ENCODE measurements at regions not wholly inside any gene's neighbourhood (a gene's known extent, or its start where the extent isn't known, plus 50 kb on each side); places are given as distances from the start of the nearest gene placed in this dataset.

DNA sequence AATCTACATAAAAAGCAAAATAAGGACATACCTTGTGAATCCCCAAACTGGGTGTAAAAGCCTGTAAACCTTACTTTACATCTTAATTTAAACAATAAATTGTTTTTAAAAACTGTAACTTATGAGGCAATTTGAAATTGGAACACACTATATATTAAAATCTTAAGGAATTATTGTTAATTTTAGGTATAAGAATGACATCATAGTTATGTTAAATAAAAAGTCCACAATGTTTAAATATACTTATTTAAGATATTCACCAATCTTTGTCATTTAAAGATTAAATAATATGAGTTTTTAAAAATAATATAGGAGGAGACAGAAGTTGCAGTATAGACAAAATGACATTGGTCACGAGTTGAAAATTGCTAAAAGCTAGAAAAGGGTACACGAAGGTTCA is 621.9 kb upstream of the POU3F2 start:
- WGBS, 2 donors (ENCODE audit: low coverage in 1 of 2): 63% methylated on average over 2 of the region's 2 CpGs
- no peak for ATAC-seq
- TF ChIP-seq, protein P1, sequence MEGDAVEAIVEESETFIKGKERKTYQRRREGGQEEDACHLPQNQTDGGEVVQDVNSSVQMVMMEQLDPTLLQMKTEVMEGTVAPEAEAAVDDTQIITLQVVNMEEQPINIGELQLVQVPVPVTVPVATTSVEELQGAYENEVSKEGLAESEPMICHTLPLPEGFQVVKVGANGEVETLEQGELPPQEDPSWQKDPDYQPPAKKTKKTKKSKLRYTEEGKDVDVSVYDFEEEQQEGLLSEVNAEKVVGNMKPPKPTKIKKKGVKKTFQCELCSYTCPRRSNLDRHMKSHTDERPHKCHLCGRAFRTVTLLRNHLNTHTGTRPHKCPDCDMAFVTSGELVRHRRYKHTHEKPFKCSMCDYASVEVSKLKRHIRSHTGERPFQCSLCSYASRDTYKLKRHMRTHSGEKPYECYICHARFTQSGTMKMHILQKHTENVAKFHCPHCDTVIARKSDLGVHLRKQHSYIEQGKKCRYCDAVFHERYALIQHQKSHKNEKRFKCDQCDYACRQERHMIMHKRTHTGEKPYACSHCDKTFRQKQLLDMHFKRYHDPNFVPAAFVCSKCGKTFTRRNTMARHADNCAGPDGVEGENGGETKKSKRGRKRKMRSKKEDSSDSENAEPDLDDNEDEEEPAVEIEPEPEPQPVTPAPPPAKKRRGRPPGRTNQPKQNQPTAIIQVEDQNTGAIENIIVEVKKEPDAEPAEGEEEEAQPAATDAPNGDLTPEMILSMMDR (IDR thresholded peaks at IDR 0.05): no peak
- TF ChIP-seq POLR2AphosphoS5 (IDR thresholded peaks at IDR 0.05) (no peak), POLR2A (IDR thresholded peaks at IDR 0.05) (no peak), EP300 (IDR thresholded peaks at IDR 0.05) (no peak)
- no peak overlapping the region for H3K4me3 ChIP-seq
- H3K4me1 ChIP-seq: no peaks in the 10 kb centered on the region
- no peaks in the 10 kb centered on the region for H3K36me3 ChIP-seq
- no peaks in the 10 kb centered on the region for H3K9me3 ChIP-seq
- H3K27me3 ChIP-seq: no peaks in the 10 kb centered on the region
- H3K27ac ChIP-seq: no peak overlapping the region

DNA sequence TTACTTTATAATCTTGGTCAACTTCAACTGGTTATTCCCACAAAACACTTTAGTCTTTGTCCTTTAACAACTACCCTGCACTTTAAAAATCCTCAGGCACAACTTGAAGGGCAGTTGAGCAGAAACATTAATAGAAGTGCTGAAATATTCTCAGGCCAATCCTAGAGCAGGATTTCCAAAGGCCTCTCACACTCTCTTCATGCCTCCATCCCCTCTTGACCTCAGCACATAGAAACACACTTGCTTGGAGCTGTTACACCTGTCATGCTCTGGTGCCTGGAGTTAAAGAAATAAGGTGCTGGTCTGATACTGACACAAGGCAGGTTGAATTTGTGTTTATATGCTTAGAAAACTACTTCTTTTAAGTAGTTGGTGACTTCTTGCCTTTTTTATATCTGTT is 618.8 kb upstream of the POU3F2 start:
- no peaks in the 10 kb centered on the region for H3K27me3 ChIP-seq
- H3K27ac ChIP-seq: no peak overlapping the region
- TF ChIP-seq EP300 (IDR thresholded peaks at IDR 0.05) (no peak), POLR2A (IDR thresholded peaks at IDR 0.05) (no peak), POLR2AphosphoS5 (IDR thresholded peaks at IDR 0.05) (no peak)
- TF ChIP-seq, protein P1 (IDR thresholded peaks at IDR 0.05): no peak
- no peak overlapping the region for H3K4me3 ChIP-seq
- no peak for ATAC-seq
- H3K9me3 ChIP-seq: peaks cover 0 to 3% (median 0%) of the 10 kb centered on the region in 3 donors
- H3K36me3 ChIP-seq: no peaks in the 10 kb centered on the region
- H3K4me1 ChIP-seq: no peaks in the 10 kb centered on the region

DNA sequence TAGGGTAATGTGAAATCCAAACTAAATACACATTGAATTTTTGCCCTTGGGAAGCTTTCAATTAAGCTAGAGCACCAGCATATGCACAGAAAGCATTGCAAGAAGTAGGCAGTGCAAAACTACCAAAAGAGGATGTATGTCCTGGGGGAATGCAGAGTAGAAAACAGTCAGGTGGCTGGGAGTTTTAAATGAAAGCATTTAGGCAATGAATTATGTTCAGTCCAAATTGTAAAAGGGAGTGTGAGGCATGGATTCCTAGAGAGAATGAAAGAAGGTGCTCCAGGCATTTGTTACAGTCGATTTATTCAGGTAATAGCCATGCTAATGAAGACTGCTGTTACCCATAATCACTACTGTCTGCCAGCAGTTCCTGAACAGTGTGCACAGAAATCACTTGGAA is 604.1 kb upstream of the POU3F2 start:
- H3K9me3 ChIP-seq: peaks cover 0 to 14% (median 0%) of the 10 kb centered on the region in 3 donors
- no peak overlapping the region for H3K27ac ChIP-seq
- no peaks in the 10 kb centered on the region for H3K36me3 ChIP-seq
- H3K27me3 ChIP-seq: no peaks in the 10 kb centered on the region
- ATAC-seq: no peak
- 50 to 53% methylated on average over 1 of the region's 1 CpG for WGBS, 2 donors (ENCODE audit: low coverage in 1 of 2)
- TF ChIP-seq EP300 (IDR thresholded peaks at IDR 0.05) (no peak), POLR2A (IDR thresholded peaks at IDR 0.05) (no peak)
- TF ChIP-seq, protein P1 (IDR thresholded peaks at IDR 0.05): no peak
- H3K4me1 ChIP-seq: no peaks in the 10 kb centered on the region
- no peak overlapping the region for H3K4me3 ChIP-seq

DNA sequence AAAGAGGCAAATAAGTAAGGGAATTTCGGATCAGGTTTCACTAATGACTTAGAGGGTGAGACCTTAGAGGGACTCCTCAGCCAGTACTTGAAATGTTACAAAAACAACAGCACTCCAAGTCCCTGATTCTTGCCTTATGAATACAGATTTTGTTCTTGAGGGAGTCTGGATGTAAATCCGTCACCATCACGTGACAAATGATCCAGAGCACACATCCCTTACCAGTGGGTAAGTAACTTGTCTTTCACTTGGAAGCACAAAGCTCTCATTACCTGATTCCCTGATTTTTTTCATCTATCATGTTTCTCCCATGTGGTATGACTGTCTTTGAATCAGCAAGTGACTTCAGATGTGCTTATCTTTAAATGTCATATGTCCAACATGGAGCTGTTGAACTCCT is 595.3 kb upstream of the POU3F2 start:
- 32 to 36% methylated on average over 3 of the region's 3 CpGs for WGBS, 2 donors (ENCODE audit: low coverage in 1 of 2)

DNA sequence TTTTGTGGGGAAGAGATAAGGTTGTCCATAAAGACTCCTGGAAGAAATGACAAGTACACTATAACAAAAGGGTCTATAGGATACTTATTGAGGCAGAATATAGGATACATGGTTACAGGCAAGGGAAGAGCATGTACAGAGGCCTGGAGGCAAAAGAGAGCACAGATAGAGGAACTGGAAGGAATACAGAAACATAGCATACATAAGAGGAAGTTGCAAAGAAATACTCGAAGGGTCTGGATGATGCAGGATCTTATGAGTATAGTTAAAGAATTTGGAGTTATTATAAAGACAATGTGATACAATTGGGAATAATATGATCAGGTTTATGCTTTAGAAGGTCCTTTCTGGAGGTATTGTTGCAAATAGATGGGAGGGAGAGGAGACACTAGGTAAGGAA is 592.7 kb upstream of the POU3F2 start:
- 70 to 82% methylated on average over 1 of the region's 1 CpG for WGBS, 2 donors (ENCODE audit: low coverage in 1 of 2)

More for the DNA sequence above, 595.3 kb upstream of the POU3F2 start:
- H3K9me3 ChIP-seq: no peaks in the 10 kb centered on the region
- no peak overlapping the region for H3K27ac ChIP-seq
- H3K36me3 ChIP-seq: no peaks in the 10 kb centered on the region
- H3K4me3 ChIP-seq: no peak overlapping the region
- TF ChIP-seq, protein P1 (IDR thresholded peaks at IDR 0.05): no peak
- no peaks in the 10 kb centered on the region for H3K4me1 ChIP-seq
- ATAC-seq: no peak
- no peaks in the 10 kb centered on the region for H3K27me3 ChIP-seq

More for the DNA sequence above, 592.7 kb upstream of the POU3F2 start:
- Histone ChIP-seq H3K4me1 (no peaks in the 10 kb centered on the region), H3K27me3 (no peaks in the 10 kb centered on the region), H3K4me3 (no peak overlapping the region), H3K27ac (no peak overlapping the region), H3K36me3 (no peaks in the 10 kb centered on the region), H3K9me3 (no peaks in the 10 kb centered on the region)
- ATAC-seq: no peak
- TF ChIP-seq, protein P1 (IDR thresholded peaks at IDR 0.05): no peak
- TF ChIP-seq POLR2AphosphoS5 (IDR thresholded peaks at IDR 0.05): no peak
- TF ChIP-seq POLR2A (IDR thresholded peaks at IDR 0.05): no peak
- TF ChIP-seq EP300 (IDR thresholded peaks at IDR 0.05): no peak

Measured in gastroesophageal sphincter (tissue), 4 donors.